ENCODE measurements at regions not wholly inside any gene's neighbourhood (a gene's known extent, or its start where the extent isn't known, plus 50 kb on each side); places are given as distances from the start of the nearest gene placed in this dataset.

GRCh38 chr13:34410678-34411077 lies 531.4 kb upstream of the NBEA start:
- TF ChIP-seq EZH2 (IDR thresholded peaks at IDR 0.05; ENCODE audit: low read depth) (no peak), CTCF (conservative IDR thresholded peaks at IDR 0.05) (no peak)
